ENCODE measurements at regions not wholly inside any gene's neighbourhood (a gene's known extent, or its start where the extent isn't known, plus 50 kb on each side); places are given as distances from the start of the nearest gene placed in this dataset.

- TF ChIP-seq EZH2 (IDR thresholded peaks at IDR 0.05) (no peak), CTCF (IDR thresholded peaks at IDR 0.05 in 2 of 3, conservative IDR thresholded peaks at IDR 0.05 in 1 of 3; ENCODE audit: borderline replicate concordance in 1 of 3, insufficient read depth in 1 of 3, low read depth in 2 of 3, low read length in 2 of 3) (no peak), ZBTB33 (IDR thresholded peaks at IDR 0.05; ENCODE audit: extremely low read depth, insufficient replicate concordance, low read length) (no peak), POLR2A (IDR thresholded peaks at IDR 0.05; ENCODE audit: borderline replicate concordance, extremely low read depth, insufficient read depth, insufficient read length) (no peak), SIN3A (IDR thresholded peaks at IDR 0.05; ENCODE audit: low read depth) (no peak), EZH2phosphoT487 (IDR thresholded peaks at IDR 0.05; ENCODE audit: borderline replicate concordance) (no peak), POLR2AphosphoS5 (IDR thresholded peaks at IDR 0.05; ENCODE audit: low read depth, low read length) (no peak), CEBPB (IDR thresholded peaks at IDR 0.05; ENCODE audit: low read depth) (no peak), ELF1 (IDR thresholded peaks at IDR 0.05; ENCODE audit: borderline replicate concordance, low read depth) (no peak), TCF7L2 (IDR thresholded peaks at IDR 0.05; ENCODE audit: borderline replicate concordance, extremely low read depth, insufficient read depth, insufficient read length) (no peak), ZFX (IDR thresholded peaks at IDR 0.05) (no peak), MAX (IDR thresholded peaks at IDR 0.05) (no peak), EGR1 (IDR thresholded peaks at IDR 0.05; ENCODE audit: low read depth) (no peak)
Observed at GRCh38 chr15:26156051-26156450, 292.9 kb upstream of the ATP10A start.
